ENCODE measurements at regions not wholly inside any gene's neighbourhood (a gene's known extent, or its start where the extent isn't known, plus 50 kb on each side); places are given as distances from the start of the nearest gene placed in this dataset.
"Not testable (repeated sequence)": the region's sequence is repeated elsewhere in the genome, so short reads cannot be mapped to it uniquely, and the experiment has no call there.

DNA sequence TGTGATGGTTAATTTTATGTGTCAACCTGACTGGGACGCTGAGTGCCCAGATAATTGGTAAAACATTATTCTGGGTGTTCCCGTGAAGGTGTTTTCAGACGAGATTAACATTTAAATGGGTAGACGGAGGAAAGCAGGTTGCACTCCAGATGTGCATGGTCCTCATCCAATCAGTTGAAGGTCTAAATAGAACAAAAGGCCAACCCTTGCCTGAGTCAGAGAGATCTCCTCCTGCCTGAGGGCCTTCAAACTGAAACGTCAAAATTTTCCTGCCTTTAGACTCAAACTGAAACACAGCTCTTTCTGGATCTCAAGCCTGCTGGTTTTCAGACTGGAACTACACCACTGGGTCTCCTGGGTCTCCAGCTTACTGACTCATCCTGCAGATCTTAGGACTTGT, 73.5 kb downstream of the NPIPA8 start:
- not testable (repeated sequence) for H3K27me3 ChIP-seq (ENCODE audit: control insufficient read depth, insufficient read depth, low read length); FAIRE-seq; H3K4me3 ChIP-seq (ENCODE audit: low read depth, low read length); DNase-seq (ENCODE audit: low read depth); H3K36me3 ChIP-seq (ENCODE audit: control insufficient read depth, insufficient read depth, low read length)

DNA sequence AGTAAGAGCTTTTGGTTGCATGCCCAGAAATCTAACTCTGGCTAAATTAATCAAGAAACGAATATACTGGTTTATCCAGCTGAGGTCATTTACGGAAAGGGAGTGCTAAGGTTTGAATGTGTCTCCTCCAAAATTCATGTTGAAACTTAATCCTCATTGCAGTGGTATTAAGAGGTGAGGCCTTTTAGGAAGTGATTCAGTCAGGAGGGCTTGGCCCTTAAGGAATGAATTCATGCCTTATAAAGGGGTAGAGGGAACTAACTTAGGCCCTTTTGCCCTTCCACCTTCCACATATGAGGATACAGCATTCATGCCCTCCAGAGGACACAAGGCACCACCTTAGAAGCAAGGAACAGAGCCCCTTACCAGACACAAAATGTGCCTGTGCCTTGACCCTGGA, 74.7 kb downstream of the NPIPA8 start:
- H3K27me3 ChIP-seq (ENCODE audit: control insufficient read depth, insufficient read depth, low read length); FAIRE-seq; H3K4me3 ChIP-seq (ENCODE audit: low read depth, low read length); H3K36me3 ChIP-seq (ENCODE audit: control insufficient read depth, insufficient read depth, low read length): not testable (repeated sequence)
- peak; percentile 0 for DNase-seq (ENCODE audit: low read depth)

DNA sequence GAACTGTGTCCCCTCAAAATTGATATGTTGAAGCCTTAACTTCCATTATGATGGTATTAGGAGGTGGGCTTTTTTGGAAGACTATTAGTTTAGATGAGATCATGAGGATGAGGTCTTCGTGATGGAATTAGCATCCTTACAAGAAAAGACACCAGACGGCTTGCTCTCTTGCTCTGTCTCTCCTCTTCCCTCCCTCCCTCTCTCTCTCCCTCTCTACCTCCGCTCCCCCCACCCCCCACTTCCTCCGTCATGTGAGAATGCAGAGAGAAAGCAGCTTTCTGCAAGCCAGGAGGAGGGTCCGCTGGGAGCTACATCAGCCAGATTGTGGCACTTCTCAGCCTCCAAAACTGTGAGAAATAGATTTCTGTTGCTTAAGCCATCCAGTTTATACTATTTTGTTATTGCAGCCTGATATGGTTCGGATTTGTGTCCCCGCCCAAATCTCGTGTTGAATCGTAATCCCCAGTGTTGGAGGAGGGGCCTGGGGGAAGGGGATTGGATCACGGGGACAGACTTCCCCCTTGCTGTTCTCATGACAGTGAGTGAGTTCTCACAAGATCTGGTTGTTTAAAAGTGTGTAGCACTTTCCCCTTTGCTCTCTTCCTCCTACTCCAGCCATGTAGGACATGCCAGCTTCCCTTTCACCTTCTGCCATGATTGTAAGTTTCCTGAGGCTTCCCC, 76.9 kb downstream of the NPIPA8 start:
- not testable (repeated sequence) for H3K27me3 ChIP-seq (ENCODE audit: control insufficient read depth, insufficient read depth, low read length); H3K4me3 ChIP-seq (ENCODE audit: low read depth, low read length); DNase-seq (ENCODE audit: low read depth); FAIRE-seq; H3K36me3 ChIP-seq (ENCODE audit: control insufficient read depth, insufficient read depth, low read length)

DNA sequence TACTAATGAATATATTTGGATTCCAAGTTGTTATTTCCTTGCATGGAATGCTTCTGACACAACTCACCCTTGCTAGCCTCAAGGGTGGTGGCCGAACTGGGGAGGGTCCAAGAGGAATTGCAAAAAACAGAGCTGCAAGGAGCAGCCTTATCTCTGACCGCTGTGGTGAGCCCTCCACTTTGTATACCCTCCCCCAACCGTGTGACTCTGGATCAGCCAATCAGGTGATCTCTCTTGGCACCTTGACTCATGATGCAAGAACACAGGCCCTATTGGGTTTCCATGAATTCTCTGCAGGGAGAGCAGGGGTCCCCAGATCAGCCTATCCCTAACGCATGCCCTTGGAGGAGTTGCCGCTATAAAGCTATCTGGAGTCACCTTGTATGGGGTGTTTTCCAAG, 83.6 kb downstream of the NPIPA8 start:
- not testable (repeated sequence) for FAIRE-seq; H3K27me3 ChIP-seq (ENCODE audit: control insufficient read depth, insufficient read depth, low read length); H3K4me3 ChIP-seq (ENCODE audit: low read depth, low read length); H3K36me3 ChIP-seq (ENCODE audit: control insufficient read depth, insufficient read depth, low read length); DNase-seq (ENCODE audit: low read depth)

DNA sequence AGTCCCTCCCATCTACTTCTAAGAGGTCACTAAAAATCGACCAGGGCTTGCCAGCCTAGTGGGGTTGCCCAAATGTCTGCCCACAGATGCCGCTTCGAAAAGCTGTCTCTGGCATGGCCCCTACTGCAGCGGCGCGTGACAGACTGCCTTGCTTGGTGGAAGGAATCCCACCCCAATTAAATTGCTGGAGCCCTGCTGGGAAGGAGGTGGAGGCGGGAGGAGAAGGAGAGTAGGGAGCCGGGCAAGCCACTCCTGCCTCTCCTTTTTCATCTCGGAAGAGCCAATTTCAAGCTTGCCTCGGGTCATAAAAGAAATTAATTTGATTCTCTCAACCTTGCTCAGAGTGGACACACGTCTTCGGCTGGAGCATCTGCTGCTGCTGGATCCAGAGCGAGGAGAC, 106.0 kb downstream of the NPIPA8 start:
- H3K27me3 ChIP-seq (ENCODE audit: control insufficient read depth, insufficient read depth, low read length); FAIRE-seq; H3K4me3 ChIP-seq (ENCODE audit: low read depth, low read length); H3K36me3 ChIP-seq (ENCODE audit: control insufficient read depth, insufficient read depth, low read length); DNase-seq (ENCODE audit: low read depth): not testable (repeated sequence)

DNA sequence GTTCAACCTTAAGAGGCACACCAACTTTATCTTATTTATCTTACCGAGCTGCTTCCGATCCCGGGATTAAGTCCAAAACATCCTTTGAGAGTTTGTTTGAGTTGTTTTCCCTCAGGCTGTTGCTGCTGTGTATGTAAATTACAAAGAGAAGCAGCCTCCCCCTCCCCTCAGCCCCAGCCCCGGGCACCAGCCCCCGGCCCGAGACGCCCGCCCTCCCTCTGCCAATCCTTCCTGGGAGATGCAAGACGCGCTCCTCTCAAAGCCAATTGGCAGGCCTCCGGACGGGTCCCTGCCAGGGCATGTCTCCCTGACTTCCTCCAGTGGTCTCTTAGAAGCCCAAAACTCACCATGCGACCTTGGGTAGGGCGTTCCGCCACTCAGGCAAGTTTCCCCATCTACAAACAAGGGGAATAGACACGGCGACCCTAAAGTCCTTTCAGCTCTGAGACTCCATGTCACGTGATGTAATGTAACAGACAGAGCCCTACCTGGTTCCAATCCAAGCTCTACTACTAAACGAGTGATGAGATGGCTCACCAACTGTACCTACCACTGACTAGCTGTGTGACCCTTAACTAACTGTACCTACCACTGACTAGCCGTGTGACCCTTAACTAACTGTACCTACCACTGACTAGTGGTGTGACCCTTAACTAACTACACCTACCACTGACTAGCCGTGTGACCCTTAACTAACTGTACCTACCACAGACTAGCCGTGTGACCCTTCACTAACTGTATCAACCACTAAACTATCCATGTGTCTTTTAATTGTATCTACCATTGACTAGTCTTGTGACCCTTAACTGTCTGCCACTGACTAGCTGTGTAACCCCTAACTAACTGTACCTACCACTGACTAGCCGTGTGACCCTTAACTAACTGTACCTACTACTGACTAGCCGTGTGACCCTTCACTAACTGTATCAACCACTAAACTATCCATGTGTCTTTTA, 114.2 kb downstream of the NPIPA8 start:
- not testable (repeated sequence) for H3K4me3 ChIP-seq (ENCODE audit: low read depth, low read length); H3K27me3 ChIP-seq (ENCODE audit: control insufficient read depth, insufficient read depth, low read length); DNase-seq (ENCODE audit: low read depth); H3K36me3 ChIP-seq (ENCODE audit: control insufficient read depth, insufficient read depth, low read length); FAIRE-seq

DNA sequence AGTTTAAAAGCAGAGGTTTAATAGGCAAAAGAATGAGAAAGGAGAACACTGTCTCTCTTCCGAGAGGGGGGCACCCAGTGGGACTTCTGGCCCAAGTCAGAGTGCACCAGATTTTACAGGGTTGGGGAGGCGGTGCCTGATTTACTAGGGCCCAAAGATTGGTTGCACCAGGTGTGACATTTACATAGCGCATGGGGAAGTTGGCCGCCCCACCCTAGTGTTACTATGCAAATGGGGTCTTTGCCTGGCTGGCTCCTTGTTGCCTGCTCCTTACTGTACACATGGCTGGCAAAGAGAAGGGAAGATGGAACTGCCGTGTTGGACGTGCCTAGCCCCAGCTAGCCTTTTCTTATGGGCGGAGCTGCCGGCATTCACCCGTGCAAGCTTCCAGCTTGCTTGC, 118.8 kb downstream of the NPIPA8 start:
- H3K27me3 ChIP-seq (ENCODE audit: control insufficient read depth, insufficient read depth, low read length); FAIRE-seq; H3K4me3 ChIP-seq (ENCODE audit: low read depth, low read length); H3K36me3 ChIP-seq (ENCODE audit: control insufficient read depth, insufficient read depth, low read length); DNase-seq (ENCODE audit: low read depth): not testable (repeated sequence)

DNA sequence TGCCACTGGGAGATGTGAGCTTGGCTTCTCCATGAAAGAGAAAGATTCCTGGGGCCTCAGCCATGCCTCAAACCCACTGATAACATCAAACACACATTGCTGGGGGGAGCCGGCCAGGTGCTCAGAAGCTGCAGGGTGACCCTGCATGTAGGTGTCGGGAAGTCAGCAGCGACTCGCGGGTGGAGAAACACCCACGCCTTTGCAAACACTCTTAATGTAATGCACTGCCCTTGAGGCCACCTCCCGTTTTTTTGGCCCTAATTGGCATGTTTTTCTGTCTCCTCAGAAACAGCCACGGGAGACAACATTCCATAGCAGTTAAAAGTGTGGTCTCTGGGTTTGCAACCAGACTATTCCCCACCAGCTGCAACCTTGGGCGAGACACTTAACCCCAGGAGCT, 119.7 kb downstream of the NPIPA8 start:
- not testable (repeated sequence) for H3K27me3 ChIP-seq (ENCODE audit: control insufficient read depth, insufficient read depth, low read length); H3K36me3 ChIP-seq (ENCODE audit: control insufficient read depth, insufficient read depth, low read length); DNase-seq (ENCODE audit: low read depth); H3K4me3 ChIP-seq (ENCODE audit: low read depth, low read length); FAIRE-seq

DNA sequence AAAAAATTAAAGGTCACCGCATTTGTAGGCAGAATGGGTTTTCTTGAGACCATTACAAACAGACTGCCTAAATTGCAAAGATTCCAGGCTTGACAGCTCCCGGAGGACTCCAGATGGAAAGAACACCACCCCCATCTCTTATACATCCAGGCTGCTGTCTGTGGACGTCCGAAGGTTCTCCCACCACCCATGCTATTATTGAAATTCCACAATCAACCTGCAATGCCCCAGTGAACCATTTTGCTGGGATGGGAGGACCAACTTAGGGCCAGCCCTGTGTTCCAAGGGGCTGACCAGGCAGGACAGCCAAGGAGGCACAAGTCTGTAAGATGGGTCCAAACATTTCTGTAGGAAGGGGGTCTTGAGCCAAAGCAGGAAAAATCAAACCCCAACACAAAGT, 122.7 kb downstream of the NPIPA8 start:
- H3K4me3 ChIP-seq (ENCODE audit: low read depth, low read length); FAIRE-seq: not testable (repeated sequence)

DNA sequence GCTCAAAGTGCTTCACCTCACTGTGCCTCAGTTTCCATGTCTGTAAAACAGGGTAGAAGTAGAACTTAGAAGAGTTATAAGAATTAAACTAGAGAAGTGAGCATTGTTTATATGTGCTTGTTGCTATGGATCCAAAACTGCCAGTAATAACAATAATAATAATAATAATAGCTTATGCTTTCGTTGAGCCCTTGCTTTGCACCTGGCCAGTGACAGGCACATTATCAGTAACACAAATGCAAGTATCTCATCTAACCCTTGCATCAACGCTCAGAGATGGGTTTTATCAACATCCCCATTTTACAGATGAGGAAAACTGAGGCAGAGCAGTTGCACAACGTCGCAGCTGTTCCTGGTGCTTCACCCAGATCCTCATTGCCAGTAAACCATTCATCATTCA, 125.0 kb downstream of the NPIPA8 start:
- not testable (repeated sequence) for H3K36me3 ChIP-seq (ENCODE audit: control insufficient read depth, insufficient read depth, low read length); FAIRE-seq; DNase-seq (ENCODE audit: low read depth); H3K4me3 ChIP-seq (ENCODE audit: low read depth, low read length); H3K27me3 ChIP-seq (ENCODE audit: control insufficient read depth, insufficient read depth, low read length)

More for the DNA sequence above, 122.7 kb downstream of the NPIPA8 start:
- not testable (repeated sequence) for H3K36me3 ChIP-seq (ENCODE audit: control insufficient read depth, insufficient read depth, low read length); DNase-seq (ENCODE audit: low read depth); H3K27me3 ChIP-seq (ENCODE audit: control insufficient read depth, insufficient read depth, low read length)

DNA sequence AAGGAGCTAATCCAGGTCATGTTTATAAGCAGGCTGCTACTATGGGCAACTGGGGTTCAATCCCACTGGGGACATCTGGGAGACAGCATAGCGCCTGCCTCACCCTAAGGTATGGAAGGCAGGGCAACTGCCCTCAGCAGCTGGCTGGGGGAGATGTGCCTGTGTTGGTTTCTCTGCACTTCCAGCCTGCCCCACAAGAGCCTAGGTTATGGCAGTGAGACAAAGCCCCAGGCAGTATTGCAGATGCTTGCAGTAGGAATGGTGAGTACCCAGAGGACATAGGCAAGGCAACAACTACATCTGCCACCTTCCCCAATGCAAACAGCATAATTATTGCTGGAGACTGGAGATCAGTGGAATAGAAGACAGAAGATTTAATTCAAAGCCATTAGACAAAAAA, 131.8 kb downstream of the NPIPA8 start:
- not testable (repeated sequence) for H3K4me3 ChIP-seq (ENCODE audit: low read depth, low read length); FAIRE-seq; H3K27me3 ChIP-seq (ENCODE audit: control insufficient read depth, insufficient read depth, low read length); H3K36me3 ChIP-seq (ENCODE audit: control insufficient read depth, insufficient read depth, low read length); DNase-seq (ENCODE audit: low read depth)

DNA sequence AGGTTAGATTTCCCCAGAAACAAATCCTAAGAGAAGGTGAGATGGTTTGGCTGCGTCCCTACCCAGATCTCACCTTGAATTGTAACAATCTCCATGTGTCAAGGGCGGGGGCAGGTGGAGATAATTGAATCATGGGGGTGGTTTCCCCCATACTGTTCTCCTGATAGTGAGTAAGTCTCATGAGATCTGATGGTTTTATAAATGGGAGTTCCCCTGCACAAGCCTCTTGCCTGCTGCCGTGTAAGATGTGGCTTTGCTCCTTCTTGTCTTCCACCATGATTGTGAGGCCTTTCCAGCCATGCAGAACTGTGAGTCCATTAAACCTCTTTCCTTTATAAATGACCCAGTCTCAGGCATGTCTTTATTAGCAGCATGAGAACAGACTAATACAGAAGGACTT, 132.2 kb downstream of the NPIPA8 start:
- H3K27me3 ChIP-seq (ENCODE audit: control insufficient read depth, insufficient read depth, low read length); H3K4me3 ChIP-seq (ENCODE audit: low read depth, low read length); DNase-seq (ENCODE audit: low read depth); FAIRE-seq; H3K36me3 ChIP-seq (ENCODE audit: control insufficient read depth, insufficient read depth, low read length): not testable (repeated sequence)

DNA sequence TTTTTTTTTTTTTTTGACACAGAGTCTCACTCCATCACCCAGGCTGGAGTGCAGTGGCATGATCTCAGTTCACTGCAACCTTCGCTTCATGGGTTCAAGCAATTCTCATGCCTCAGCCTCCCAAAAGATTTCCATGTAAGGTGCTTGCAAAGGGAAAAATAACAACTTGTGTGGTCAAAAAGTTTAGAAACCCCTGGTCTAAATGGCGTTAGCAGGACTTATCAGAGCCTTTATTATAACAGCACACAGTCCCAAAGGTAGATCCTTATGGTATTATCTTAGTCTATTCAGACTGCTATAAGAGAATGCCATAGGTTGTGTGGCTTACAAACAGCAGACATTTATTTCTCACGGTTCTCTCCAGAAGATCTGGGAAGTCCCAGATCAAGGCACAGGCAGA, 135.0 kb downstream of the NPIPA8 start:
- not testable (repeated sequence) for FAIRE-seq; DNase-seq (ENCODE audit: low read depth); H3K4me3 ChIP-seq (ENCODE audit: low read depth, low read length); H3K36me3 ChIP-seq (ENCODE audit: control insufficient read depth, insufficient read depth, low read length); H3K27me3 ChIP-seq (ENCODE audit: control insufficient read depth, insufficient read depth, low read length)

DNA sequence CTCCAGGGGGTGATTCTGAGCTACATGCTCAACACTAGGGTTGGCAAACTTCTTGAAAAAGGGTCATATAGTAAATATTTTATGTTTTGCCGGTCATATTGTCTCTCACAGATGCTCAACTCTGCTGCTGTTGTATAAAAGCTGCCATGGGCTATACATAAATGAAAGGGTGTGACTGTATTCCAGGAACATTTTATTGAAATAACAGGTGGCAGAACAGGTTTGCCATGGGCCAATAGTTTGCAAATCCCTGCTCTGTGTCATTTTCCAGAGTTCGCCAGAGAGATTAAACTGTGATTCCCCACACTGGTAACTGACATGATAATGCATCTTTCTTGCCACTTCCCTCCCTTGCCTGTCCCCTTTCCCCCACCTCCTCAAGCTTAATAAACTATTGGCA, 144.1 kb downstream of the NPIPA8 start:
- not testable (repeated sequence) for H3K27me3 ChIP-seq (ENCODE audit: control insufficient read depth, insufficient read depth, low read length); FAIRE-seq; H3K36me3 ChIP-seq (ENCODE audit: control insufficient read depth, insufficient read depth, low read length); H3K4me3 ChIP-seq (ENCODE audit: low read depth, low read length); DNase-seq (ENCODE audit: low read depth)
